Peyer's patch (tissue), 4 donors: ENCODE measurements at regions not wholly inside any gene's neighbourhood (a gene's known extent, or its start where the extent isn't known, plus 50 kb on each side); places are given as distances from the start of the nearest gene placed in this dataset.

ENCODE experiments used
- DNase-seq, 3 donors: peaks; one replicate each; pipeline ENCODE4 v3.0.0-alpha.2; 2017 to 2019
- H3K27ac ChIP-seq, 4 donors: fragments of 200-600 bp; sonication (generic); one replicate each; pipeline ENCODE4 v1.5.1; 2016 to 2019
- H3K27me3 ChIP-seq, 2 donors: fragments of 200-600 bp; sonication (generic); one replicate each; pipeline ENCODE4 v1.5.1; 2019
- H3K36me3 ChIP-seq, 3 donors: fragments of 200-600 bp; sonication (generic); one replicate each; pipeline ENCODE4 v1.5.1; 2016 to 2019
- H3K4me1 ChIP-seq, 4 donors: fragments of 200-600 bp; sonication (generic); one replicate each; pipeline ENCODE4 v1.5.1; 2016 to 2019
- H3K4me3 ChIP-seq, 4 donors: fragments of 200-600 bp; sonication (generic); 1 replicate in 3 of 4; 2 replicates in 1 of 4; pipeline ENCODE4 v1.5.1; 2016 to 2019; ENCODE audit warnings: mild to moderate bottlenecking in 1 of 4
- H3K9me3 ChIP-seq, 4 donors: fragments of 200-600 bp; sonication (generic); one replicate each; pipeline ENCODE4 v1.5.1; 2016 to 2019; ENCODE audit warnings: mild to moderate bottlenecking in 1 of 4
- POLR2A ChIP-seq, 2 donors: fragments of 450-650 bp; IDR thresholded peaks; one replicate each; pipeline ENCODE4 v1.5.1; 2017; ENCODE audit warnings: antibody characterized with exemption in 2 of 2, mild to moderate bottlenecking in 2 of 2, moderate library complexity in 2 of 2
- TF ChIP-seq, protein P1 (sequence below), 6 experiments: fragments of 450-650 bp in 4 of 6; fragments of 200-600 bp in 2 of 6; sonication (generic) in 1 of 6; IDR thresholded peaks; one replicate each; pipeline ENCODE4 v1.5.1; 2017 to 2019; ENCODE audit warnings: antibody characterized with exemption in 6 of 6, mild to moderate bottlenecking in 3 of 6, moderate library complexity in 1 of 6

DNA sequence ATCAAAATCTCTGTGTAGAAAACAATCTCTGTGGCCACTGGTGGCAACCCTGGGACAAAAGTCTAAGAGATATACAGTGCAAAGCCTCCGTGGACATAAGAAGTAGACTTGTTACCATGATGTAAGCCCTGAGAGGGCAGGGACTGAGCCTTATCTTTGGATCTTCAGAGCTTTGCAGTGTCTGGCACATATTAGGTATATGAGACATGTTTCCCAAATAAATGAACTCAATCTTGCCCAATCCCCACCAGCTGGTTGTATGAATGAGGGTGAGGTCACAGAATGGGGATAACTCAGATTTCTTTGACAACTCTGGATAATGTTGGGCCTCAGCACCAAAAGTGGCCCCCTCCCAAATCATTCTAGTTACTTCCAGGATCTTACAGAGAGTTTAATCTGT lies 511.4 kb upstream of the DIPK2B start:
- no peak for DNase-seq
- H3K4me1 ChIP-seq = no peaks in the 10 kb centered on the region
- H3K27me3 ChIP-seq = no peaks in the 10 kb centered on the region
- H3K4me3 ChIP-seq = no peak overlapping the region
- no peak overlapping the region for H3K27ac ChIP-seq
- no peaks in the 10 kb centered on the region for H3K9me3 ChIP-seq
- no peaks in the 10 kb centered on the region for H3K36me3 ChIP-seq
- TF ChIP-seq, protein P1, sequence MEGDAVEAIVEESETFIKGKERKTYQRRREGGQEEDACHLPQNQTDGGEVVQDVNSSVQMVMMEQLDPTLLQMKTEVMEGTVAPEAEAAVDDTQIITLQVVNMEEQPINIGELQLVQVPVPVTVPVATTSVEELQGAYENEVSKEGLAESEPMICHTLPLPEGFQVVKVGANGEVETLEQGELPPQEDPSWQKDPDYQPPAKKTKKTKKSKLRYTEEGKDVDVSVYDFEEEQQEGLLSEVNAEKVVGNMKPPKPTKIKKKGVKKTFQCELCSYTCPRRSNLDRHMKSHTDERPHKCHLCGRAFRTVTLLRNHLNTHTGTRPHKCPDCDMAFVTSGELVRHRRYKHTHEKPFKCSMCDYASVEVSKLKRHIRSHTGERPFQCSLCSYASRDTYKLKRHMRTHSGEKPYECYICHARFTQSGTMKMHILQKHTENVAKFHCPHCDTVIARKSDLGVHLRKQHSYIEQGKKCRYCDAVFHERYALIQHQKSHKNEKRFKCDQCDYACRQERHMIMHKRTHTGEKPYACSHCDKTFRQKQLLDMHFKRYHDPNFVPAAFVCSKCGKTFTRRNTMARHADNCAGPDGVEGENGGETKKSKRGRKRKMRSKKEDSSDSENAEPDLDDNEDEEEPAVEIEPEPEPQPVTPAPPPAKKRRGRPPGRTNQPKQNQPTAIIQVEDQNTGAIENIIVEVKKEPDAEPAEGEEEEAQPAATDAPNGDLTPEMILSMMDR (IDR thresholded peaks at IDR 0.05) = no peak
- TF ChIP-seq POLR2A (IDR thresholded peaks at IDR 0.05) = no peak

DNA sequence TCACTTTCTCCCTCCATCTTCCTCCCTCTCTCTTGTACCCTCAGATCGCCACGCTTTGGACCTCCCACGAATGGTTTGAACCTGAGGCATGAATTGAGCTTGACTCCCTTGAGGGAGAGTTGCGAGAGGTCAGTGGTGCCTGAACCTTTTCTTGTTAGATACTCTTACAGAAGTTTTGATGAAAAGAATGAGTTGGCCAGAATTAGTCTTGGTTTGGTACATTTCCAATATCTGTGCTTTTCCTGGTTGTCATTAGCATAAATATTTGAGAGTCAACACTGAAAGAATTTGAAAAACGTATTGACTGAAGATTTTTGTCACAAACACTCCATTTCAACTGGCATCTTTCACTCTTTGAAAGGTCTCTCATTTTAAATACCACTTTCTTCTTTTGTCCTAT lies 510.6 kb upstream of the DIPK2B start:
- TF ChIP-seq POLR2A (IDR thresholded peaks at IDR 0.05) = no peak
- TF ChIP-seq, protein P1 (IDR thresholded peaks at IDR 0.05) = no peak
- H3K27me3 ChIP-seq = no peaks in the 10 kb centered on the region
- no peak overlapping the region for H3K27ac ChIP-seq
- no peaks in the 10 kb centered on the region for H3K9me3 ChIP-seq
- H3K4me3 ChIP-seq = no peak overlapping the region
- no peak for DNase-seq
- H3K4me1 ChIP-seq = no peaks in the 10 kb centered on the region
- no peaks in the 10 kb centered on the region for H3K36me3 ChIP-seq

DNA sequence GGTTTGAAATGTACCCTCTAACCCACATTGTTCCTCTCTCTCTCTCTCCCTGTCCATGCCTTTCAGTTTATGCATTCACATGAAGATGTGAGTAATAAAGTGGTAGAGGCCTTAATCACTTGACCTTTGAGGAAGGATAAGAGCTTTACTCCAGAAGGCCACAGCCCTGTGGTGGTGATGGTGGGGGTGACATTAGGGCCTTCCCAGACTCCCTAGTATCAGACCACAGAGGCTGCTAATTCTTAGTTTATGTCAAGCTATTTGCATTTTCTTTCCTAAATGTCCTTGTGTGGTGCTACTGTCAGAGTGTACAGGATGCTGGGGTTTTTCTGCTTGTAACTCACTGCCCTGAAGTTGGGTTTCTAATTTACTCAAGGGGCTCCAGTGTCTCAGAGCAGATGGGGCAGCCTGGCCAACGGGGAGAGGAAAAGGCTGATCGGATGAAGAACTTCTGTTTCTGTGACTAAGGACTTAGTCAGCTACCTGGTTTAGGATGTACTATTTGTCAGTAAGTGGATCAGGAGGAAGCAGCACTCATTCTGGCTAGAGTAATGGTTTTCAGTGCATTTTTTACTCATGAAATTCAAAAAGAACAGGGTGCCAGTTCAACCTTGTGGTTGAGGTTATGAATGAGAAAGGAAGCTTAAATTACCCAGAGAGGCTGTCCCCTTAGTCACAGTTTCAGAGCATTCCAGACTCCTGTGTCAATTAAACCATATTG lies 509.6 kb upstream of the DIPK2B start:
- H3K9me3 ChIP-seq = no peaks in the 10 kb centered on the region
- H3K4me1 ChIP-seq = no peaks in the 10 kb centered on the region
- no peaks in the 10 kb centered on the region for H3K27me3 ChIP-seq
- no peaks in the 10 kb centered on the region for H3K36me3 ChIP-seq
- H3K4me3 ChIP-seq = no peak overlapping the region
- TF ChIP-seq POLR2A (IDR thresholded peaks at IDR 0.05) = no peak
- TF ChIP-seq, protein P1 (IDR thresholded peaks at IDR 0.05) = no peak
- DNase-seq = no peak
- H3K27ac ChIP-seq = no peak overlapping the region

DNA sequence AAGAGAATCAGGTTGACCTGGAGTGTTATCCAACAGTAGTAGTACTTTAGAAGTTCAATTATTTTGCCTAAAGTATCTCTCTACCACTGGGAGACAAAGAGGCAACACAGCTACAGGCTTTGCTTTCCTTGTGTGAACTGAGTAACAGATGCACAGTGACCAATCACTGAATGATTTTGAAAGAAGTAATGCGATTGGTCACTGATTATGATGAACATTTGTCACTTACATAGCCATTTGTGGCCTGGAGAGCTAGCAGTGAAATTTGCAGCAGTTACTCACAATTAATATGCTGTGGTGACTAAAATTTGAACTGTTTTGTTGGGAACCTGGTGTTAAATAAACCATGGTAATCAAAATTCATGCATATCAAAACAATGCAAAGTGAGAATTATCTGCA lies 508.7 kb upstream of the DIPK2B start:
- no peaks in the 10 kb centered on the region for H3K27me3 ChIP-seq
- no peaks in the 10 kb centered on the region for H3K36me3 ChIP-seq
- no peak overlapping the region for H3K4me3 ChIP-seq
- no peak overlapping the region for H3K27ac ChIP-seq
- no peak for DNase-seq
- no peaks in the 10 kb centered on the region for H3K4me1 ChIP-seq
- TF ChIP-seq, protein P1 (IDR thresholded peaks at IDR 0.05) = no peak
- TF ChIP-seq POLR2A (IDR thresholded peaks at IDR 0.05) = no peak
- no peaks in the 10 kb centered on the region for H3K9me3 ChIP-seq

DNA sequence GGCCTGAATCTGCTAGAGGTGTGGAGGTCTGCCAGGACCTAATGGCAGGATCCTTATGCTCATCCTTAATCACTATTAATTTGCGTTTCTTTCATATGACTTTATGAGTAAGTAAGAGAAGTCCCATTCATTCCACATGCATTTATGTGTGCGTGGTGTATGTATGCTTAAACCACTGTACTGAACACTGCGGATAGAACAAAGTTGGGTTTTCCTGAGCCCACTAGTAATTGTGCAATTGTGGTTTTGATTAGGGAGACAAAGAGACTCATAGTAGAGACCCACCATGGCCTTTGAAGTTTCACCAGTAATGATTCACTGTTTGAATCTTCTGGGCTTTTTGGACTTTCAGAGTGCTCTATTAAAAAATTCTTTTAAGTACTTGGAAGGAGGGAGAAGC lies 498.5 kb upstream of the DIPK2B start:
- no peaks in the 10 kb centered on the region for H3K36me3 ChIP-seq
- TF ChIP-seq, protein P1 (IDR thresholded peaks at IDR 0.05) = no peak
- no peak for TF ChIP-seq POLR2A (IDR thresholded peaks at IDR 0.05)

DNA sequence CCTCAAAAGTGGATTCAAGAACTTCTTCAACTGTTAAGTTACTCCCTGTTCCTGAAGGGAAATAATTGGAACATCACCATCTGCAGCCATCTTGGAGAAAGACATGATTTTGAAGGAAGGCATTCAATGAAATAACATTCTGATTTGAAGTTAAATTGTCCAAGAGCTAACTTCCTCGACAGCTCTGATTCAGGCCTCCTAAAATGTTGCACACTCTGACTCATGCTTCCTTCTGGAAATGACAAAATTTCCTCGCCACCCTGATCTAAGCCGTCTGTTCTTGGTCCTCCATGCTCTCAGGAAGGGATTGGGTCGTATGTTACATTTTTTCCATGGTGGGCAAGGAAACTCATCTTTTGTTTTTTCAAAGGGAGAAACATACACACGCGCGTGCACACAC lies 496.9 kb upstream of the DIPK2B start:
- H3K9me3 ChIP-seq = no peaks in the 10 kb centered on the region
- H3K27me3 ChIP-seq = no peaks in the 10 kb centered on the region
- DNase-seq = no peak
- no peak for TF ChIP-seq POLR2A (IDR thresholded peaks at IDR 0.05)
- no peak overlapping the region for H3K27ac ChIP-seq
- H3K36me3 ChIP-seq = no peaks in the 10 kb centered on the region
- H3K4me1 ChIP-seq = no peaks in the 10 kb centered on the region
- no peak overlapping the region for H3K4me3 ChIP-seq

More for the DNA sequence above, 498.5 kb upstream of the DIPK2B start:
- no peak overlapping the region for H3K4me3 ChIP-seq
- H3K9me3 ChIP-seq = no peaks in the 10 kb centered on the region
- no peak for DNase-seq
- no peaks in the 10 kb centered on the region for H3K4me1 ChIP-seq
- no peaks in the 10 kb centered on the region for H3K27me3 ChIP-seq
- no peak overlapping the region for H3K27ac ChIP-seq
